ENCODE measurements at regions not wholly inside any gene's neighbourhood (a gene's known extent, or its start where the extent isn't known, plus 50 kb on each side); places are given as distances from the start of the nearest gene placed in this dataset.
"Not testable (repeated sequence)": the region's sequence is repeated elsewhere in the genome, so short reads cannot be mapped to it uniquely, and the experiment has no call there.

- DNase-seq: no peak
Observed at GRCh38 chr21:35796844-35797243, 263.5 kb downstream of the SETD4 start.

GRCh38 chr21:35794527-35794926 is 265.8 kb downstream of the SETD4 start:
- not testable (repeated sequence) for DNase-seq

- no peak for DNase-seq
Observed at GRCh38 chr21:35792569-35793305, 267.6 kb downstream of the SETD4 start.

DNA sequence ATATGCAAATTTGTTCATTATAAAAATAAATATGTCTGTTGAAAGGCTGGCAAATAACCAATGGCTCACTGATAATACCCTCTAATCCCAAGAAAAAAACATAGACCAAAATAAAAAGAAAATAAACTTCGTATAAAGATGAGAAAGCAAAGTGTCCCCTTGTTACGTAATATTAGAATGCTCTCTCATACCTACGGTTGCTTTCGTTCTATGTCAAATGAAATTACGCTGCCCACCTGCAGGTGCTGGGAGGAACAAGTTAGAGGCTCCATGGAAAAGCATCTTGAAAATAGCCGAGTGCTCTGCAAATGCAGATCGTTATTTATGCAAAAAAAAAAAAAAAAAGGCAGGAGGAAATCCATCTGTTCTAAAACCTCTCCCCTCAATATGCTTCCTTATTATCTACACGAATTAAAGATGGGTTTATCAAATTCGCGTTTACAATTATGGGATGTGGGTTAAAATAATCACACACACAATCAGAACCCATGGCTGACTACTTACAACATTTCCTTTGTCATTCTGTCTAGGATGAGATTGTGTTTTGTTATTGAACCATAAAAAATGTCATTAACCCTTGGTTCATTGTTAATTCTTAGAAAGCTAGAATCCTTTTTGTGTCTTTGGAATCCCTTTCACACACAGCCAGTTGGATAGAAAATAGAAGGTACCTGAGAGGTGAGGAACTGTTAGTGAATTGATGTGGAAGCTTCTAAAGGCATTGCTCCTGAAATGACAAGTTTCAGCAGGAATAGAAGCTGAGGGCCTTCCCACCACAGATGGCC is 268.6 kb downstream of the SETD4 start:
- no peak for DNase-seq

DNA sequence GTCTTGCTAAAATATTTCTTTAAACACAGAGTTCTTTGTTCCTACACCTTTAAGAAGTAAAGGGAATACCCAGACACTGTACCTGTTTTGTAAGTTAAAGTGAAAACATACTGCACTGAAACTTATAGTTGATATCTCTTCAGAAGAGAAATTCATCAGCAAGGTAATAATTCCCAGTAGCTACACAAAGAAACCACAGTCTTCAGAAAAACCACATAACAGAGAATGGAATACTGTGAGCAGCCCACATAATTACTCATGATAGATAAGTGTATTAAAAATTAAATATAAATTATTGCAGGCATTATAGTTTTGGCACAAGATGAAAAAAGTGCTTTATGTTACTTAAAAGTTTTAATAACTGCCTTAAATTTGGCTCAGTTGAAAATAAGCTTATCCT is 276.6 kb downstream of the SETD4 start:
- no peak for DNase-seq

DNA sequence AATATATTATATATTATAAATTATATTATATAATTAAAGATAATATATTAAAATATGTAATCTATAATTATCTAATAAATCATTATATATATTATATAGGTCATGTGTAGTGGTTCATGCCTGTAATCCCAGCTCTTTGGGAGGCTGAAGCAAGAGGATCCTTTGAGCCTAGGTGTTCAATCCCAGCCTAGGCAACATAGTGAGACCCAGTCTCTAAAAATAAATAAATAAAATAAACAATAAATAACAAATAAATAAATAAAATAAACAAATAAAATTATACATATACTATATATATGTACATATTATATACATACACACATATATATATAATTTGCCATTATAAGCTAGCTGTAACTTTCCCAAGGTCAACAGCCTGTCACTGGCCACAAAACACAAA is 277.7 kb downstream of the SETD4 start:
- DNase-seq: no peak

GRCh38 chr21:35780983-35781382 is 279.3 kb downstream of the SETD4 start:
- no peak for DNase-seq

DNA sequence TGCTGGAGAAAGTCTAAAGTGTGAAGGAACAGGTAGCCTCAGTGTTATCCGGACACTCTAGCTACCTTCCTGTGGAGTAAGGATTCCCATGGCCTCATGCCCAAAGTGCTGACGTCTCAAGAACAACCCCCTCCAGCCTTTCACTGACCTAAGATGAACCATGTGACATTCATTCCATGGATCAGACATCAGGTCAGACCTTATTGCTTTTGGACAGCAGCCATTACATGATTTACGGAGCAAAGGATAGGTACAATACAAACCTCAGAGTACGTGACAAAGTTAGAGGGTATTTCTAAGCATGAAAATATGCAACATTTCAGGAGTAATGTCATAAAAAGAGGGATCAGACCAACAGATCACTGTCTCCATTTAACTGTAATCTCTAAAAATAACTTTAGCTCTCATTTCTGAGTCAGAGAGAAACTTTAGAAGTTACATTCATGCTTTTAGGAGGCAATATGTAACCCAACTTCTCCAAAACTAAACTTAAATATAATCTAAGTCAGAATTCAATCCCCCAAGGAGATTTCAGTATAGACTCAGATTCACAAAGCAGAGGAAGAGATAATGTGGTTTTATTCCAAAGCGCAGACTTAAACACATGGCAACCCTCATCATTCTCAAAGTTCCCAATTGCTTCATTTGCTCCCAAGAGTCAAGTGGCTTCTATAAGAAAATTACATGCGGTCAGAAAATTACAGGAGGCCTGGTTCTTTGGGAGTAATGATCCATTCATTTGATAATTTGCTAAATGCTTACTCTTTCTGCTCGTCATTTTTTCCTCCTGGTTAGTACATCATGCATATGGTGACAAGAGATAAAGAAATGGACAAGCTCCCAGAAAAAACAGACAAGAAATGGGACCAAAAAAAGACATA is 280.4 kb downstream of the SETD4 start:
- DNase-seq: no peak

DNA sequence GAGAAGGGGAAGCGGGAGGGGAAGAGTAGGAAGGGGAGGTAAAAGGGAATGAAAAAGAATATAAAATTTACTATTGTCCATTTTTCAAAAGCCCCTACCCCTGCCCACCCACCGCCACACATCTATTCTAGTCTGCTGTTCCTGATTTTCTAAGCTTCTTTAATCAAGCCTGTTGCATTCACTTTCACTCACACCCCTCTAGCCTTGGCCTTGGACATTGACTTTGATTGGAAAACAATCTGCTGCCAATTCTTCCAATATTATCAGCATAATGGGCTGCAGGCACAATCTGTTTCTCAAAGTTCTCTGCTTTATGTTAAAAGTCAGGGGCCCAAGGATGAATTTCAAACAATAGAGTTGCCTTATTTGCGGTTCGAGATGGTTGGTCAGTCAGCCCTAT is 281.2 kb downstream of the SETD4 start:
- DNase-seq: no peak

DNA sequence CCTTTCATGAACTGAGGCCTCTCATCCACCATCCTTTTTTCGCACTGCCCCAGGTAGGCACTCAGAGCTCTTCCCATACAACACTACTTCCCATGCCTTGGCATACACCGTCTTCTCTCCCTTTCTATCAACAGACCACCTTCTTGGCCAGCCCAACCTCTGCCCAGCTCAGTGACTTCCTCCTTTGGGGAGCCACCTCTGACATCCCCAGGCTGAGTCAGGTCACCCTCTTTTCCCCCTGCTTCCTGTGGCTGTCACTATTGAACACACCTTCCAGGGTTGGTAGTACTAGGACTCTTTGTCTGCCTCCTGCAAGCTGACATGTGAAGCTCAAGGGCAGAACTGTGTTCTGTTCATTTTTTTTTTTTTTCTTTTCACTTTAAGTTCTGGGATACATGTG is 283.2 kb downstream of the SETD4 start:
- DNase-seq: no peak

- no peak for DNase-seq
Observed at GRCh38 chr21:35775778-35776544, 284.4 kb downstream of the SETD4 start.

DNA sequence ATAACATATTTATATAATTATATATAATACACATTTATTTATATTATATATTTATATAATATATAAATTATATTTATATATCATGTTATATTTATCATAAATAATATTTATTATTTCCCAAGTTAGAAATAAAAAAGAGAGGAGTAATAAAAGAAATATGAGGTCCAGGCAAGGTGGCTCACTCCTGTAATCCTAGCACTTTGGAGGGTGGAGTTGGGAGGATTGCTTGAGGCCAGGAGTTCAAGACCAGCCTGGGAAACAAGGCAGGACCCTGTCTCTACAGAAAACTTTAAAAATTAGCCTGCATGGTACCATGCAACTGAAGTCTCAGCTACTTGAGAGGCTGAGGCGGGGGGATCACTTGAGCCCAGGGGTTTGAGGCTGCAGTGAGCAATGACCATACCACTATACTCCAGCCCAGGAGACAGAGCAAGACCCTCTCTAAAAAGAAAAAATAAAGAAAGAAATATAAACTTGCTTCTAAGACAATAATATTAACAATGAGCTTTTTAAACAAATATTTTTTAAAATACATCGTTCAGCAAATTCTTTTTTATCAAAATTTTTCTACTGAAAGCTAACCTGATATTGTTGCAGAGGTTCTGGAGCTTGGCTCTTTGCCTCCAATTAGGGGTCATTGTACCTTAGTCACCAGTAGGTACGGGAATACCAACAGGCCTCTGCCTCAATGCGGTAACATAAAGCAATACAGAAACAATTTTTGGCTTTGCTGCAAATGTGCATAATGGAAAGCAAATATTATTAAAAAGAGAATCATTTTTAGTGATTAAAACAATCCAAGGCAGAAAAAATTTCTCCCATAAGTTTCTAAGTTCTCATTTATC is 290.0 kb downstream of the SETD4 start:
- no peak for DNase-seq

GRCh38 chr21:35768187-35768586 is 292.1 kb downstream of the SETD4 start:
- no peak for DNase-seq

GRCh38 chr21:35764586-35764985 is 295.7 kb downstream of the SETD4 start:
- no peak for DNase-seq

- no peak for DNase-seq
Observed at GRCh38 chr21:35764077-35764476, 296.2 kb downstream of the SETD4 start.

GRCh38 chr21:35754583-35754982 is 305.7 kb downstream of the SETD4 start:
- DNase-seq: no peak

- DNase-seq: no peak
Observed at GRCh38 chr21:35753308-35753707, 307.0 kb downstream of the SETD4 start.

GRCh38 chr21:35751171-35751570 is 309.2 kb downstream of the SETD4 start:
- DNase-seq: no peak

GRCh38 chr21:35749904-35750303 is 310.4 kb downstream of the SETD4 start:
- DNase-seq: no peak

- DNase-seq: no peak
Observed at GRCh38 chr21:35748678-35749314, 311.5 kb downstream of the SETD4 start.

DNA sequence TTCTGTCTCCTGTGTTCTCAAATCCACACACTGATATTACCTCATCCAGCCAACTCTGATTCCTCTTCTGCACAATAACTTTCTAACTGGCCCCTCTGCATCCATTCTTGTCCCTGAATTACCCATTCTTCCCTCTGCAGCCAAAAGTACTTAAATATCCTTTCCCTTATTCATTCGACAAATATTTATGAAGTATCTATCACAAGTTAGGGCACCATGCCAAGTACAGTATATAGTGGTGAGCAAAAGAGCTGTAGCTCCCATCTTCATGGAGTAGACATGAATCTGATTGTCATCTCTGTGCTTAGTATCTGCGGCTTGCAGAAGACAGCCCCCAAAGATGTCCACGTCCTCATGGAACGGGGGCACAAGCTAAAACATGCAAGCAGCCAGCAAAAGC is 316.8 kb downstream of the SETD4 start:
- DNase-seq: no peak

Measured in occipital lobe (tissue), 1 donor.